ENCODE measurements at regions not wholly inside any gene's neighbourhood (a gene's known extent, or its start where the extent isn't known, plus 50 kb on each side); places are given as distances from the start of the nearest gene placed in this dataset.

- H3K4me3 ChIP-seq (ENCODE audit: low read depth, low read length): no peak overlapping the region
- no peaks in the 10 kb centered on the region for H3K36me3 ChIP-seq (ENCODE audit: control insufficient read depth in 2 of 2, insufficient read depth in 1 of 2, low read length in 2 of 2)
- ChIA-PET CTCF (no interaction called here), POLR2A (no interaction called here)
- TF ChIP-seq ZNF561 (tag by site-specific recombination; IDR thresholded peaks at IDR 0.05; ENCODE audit: borderline replicate concordance) (no peak), ZNF248 (tag by site-specific recombination; IDR thresholded peaks at IDR 0.05) (no peak), WT1 (tag by site-specific recombination; IDR thresholded peaks at IDR 0.05) (no peak), PRDM10 (tag by site-specific recombination; IDR thresholded peaks at IDR 0.05) (no peak), KLF8 (tag by site-specific recombination; IDR thresholded peaks at IDR 0.05) (no peak), ZNF138 (tag by site-specific recombination; IDR thresholded peaks at IDR 0.05; ENCODE audit: borderline replicate concordance) (no peak), SP3 (tag by site-specific recombination; IDR thresholded peaks at IDR 0.05) (no peak), ZNF433 (tag by site-specific recombination; IDR thresholded peaks at IDR 0.05; ENCODE audit: low read depth) (no peak), ZNF221 (tag by site-specific recombination; IDR thresholded peaks at IDR 0.05; ENCODE audit: borderline replicate concordance) (no peak), ZNF398 (tag by site-specific recombination; IDR thresholded peaks at IDR 0.05) (no peak), AEBP2 (tag by site-specific recombination; IDR thresholded peaks at IDR 0.05; ENCODE audit: borderline replicate concordance) (no peak), ZBTB17 (tag by site-specific recombination; IDR thresholded peaks at IDR 0.05) (no peak), ZNF560 (tag by site-specific recombination; IDR thresholded peaks at IDR 0.05; ENCODE audit: borderline replicate concordance) (no peak)
- no peak overlapping the region for H3K27ac ChIP-seq (ENCODE audit: extremely low read depth, low read depth, low read length)
- no peaks in the 10 kb centered on the region for H3K9me3 ChIP-seq (ENCODE audit: control insufficient read depth, insufficient read depth, low read depth, low read length)
- no peaks in the 10 kb centered on the region for H3K4me1 ChIP-seq (ENCODE audit: control insufficient read depth, insufficient read depth, low read length)
Measured at GRCh38 chrX:39600222-39600621, 497.5 kb downstream of the BCOR start.

GRCh38 chrX:39601231-39602177, 496.3 kb downstream of the BCOR start:
- Histone ChIP-seq H3K4me1 (ENCODE audit: control insufficient read depth, insufficient read depth, low read length) (no peaks in the 10 kb centered on the region), H3K9me3 (ENCODE audit: control insufficient read depth, insufficient read depth, low read depth, low read length) (no peaks in the 10 kb centered on the region), H3K27ac (ENCODE audit: extremely low read depth, low read depth, low read length) (no peak overlapping the region), H3K4me3 (ENCODE audit: low read depth, low read length) (no peak overlapping the region), H3K36me3 (ENCODE audit: control insufficient read depth in 2 of 2, insufficient read depth in 1 of 2, low read length in 2 of 2) (no peaks in the 10 kb centered on the region)
- ChIA-PET POLR2A (no interaction called here), CTCF (interaction anchor here (1.1 kb wide), 1 partner anchor 212 kb away, joined by 3 read pairs; no protein-coding TSS in a partner anchor)
- TF ChIP-seq ZEB2 (tag by site-specific recombination; IDR thresholded peaks at IDR 0.05): no peak
- no peak for TF ChIP-seq ZNF777 (tag by site-specific recombination; IDR thresholded peaks at IDR 0.05; ENCODE audit: borderline replicate concordance)
- TF ChIP-seq ZNF692 (tag by site-specific recombination; IDR thresholded peaks at IDR 0.05): no peak
- TF ChIP-seq KLF1 (tag by site-specific recombination; IDR thresholded peaks at IDR 0.05): no peak
- TF ChIP-seq ZNF560 (tag by site-specific recombination; IDR thresholded peaks at IDR 0.05; ENCODE audit: borderline replicate concordance): no peak
- TF ChIP-seq ZNF664 (tag by site-specific recombination; IDR thresholded peaks at IDR 0.05): no peak
- TF ChIP-seq KLF9 (tag by site-specific recombination; IDR thresholded peaks at IDR 0.05; ENCODE audit: low read depth): no peak
- TF ChIP-seq PRDM6 (tag by site-specific recombination; IDR thresholded peaks at IDR 0.05): no peak

Measured in HEK293 (cell line).